MCF 10A (cell line): ENCODE measurements at regions not wholly inside any gene's neighbourhood (a gene's known extent, or its start where the extent isn't known, plus 50 kb on each side); places are given as distances from the start of the nearest gene placed in this dataset.

Experiments used
- BruUV-seq: library from RNA; stranded (reverse); fragments of 400-500 nt; replicated peaks from 2 replicates; lab custom pipeline; 2021; lab: Mats Ljungman, UMichigan
- CTCF ChIA-PET: fragments of 300-600 bp; sonication (Branson Sonifier 250); formaldehyde crosslinking; extraction: SDS; loops from one replicate; lab custom pipeline; 2021; ENCODE audit warnings: antibody characterized with exemption, inconsistent platforms; lab: Yijun Ruan, JAX
- POLR2A ChIA-PET: fragments of 300-600, 350-650 bp; sonication (Branson Sonifier 250); formaldehyde crosslinking; extraction: SDS; loops from one replicate; lab custom pipeline; 2020; ENCODE audit warnings: antibody characterized with exemption, inconsistent platforms; lab: Yijun Ruan, JAX
- DNase-seq: peaks from one replicate; pipeline ENCODE4 v3.0.0-alpha.2; 2018; ENCODE audit not compliant: unreplicated experiment
- H3K27ac Mint-ChIP-seq: one replicate; pipeline ENCODE4 v1.8.0; 2022; ENCODE audit warnings: mild to moderate bottlenecking, low read depth, mixed read lengths; ENCODE audit not compliant: unreplicated experiment
- H3K27me3 Mint-ChIP-seq: one replicate; pipeline ENCODE4 v1.8.0; 2022; ENCODE audit warnings: mixed read lengths; ENCODE audit not compliant: insufficient read depth, unreplicated experiment
- H3K36me3 Mint-ChIP-seq: one replicate; pipeline ENCODE4 v1.8.0; 2022; ENCODE audit warnings: mild to moderate bottlenecking, moderate library complexity, mixed read lengths; ENCODE audit not compliant: insufficient read depth, unreplicated experiment
- H3K4me1 Mint-ChIP-seq: one replicate; pipeline ENCODE4 v1.8.0; 2022; ENCODE audit warnings: mixed read lengths; ENCODE audit not compliant: insufficient read depth, unreplicated experiment
- H3K4me3 Mint-ChIP-seq: one replicate; pipeline ENCODE4 v1.8.0; 2022; ENCODE audit warnings: mild to moderate bottlenecking, moderate library complexity, mixed read lengths; ENCODE audit not compliant: unreplicated experiment
- H3K9me3 Mint-ChIP-seq: one replicate; pipeline ENCODE4 v1.8.0; 2022; ENCODE audit warnings: mixed read lengths; ENCODE audit not compliant: unreplicated experiment
- CTCF ChIP-seq: fragments of 200-600 bp; IDR thresholded peaks from one replicate; pipeline ENCODE4 v1.8.0; 2022; ENCODE audit warnings: antibody characterized with exemption, mild to moderate bottlenecking; ENCODE audit not compliant: unreplicated experiment
- intact Hi-C: fragments of 100-400 bp; cut with micrococcal nuclease; formaldehyde crosslinking; loops from 2 replicates; pipeline ENCODE4 v1.14.1; 2022

- POLR2A ChIA-PET: no interaction called here
- BruUV-seq: no TSS peak
- H3K27ac Mint-ChIP-seq: no peak overlapping the region
- H3K36me3 Mint-ChIP-seq: no peaks in the 10 kb centered on the region
- CTCF ChIA-PET: interaction anchor here (0.7 kb wide), 1 partner anchor 23 kb away, joined by 3 read pairs; no protein-coding TSS in a partner anchor
- TF ChIP-seq CTCF: no peak
- no peaks in the 10 kb centered on the region for H3K27me3 Mint-ChIP-seq
- DNase-seq: no peak
- no peaks in the 10 kb centered on the region for H3K9me3 Mint-ChIP-seq
- no peaks in the 10 kb centered on the region for H3K4me1 Mint-ChIP-seq
- intact Hi-C loops: no loop called here
- H3K4me3 Mint-ChIP-seq: no peak overlapping the region
These were observed 157.5 kb upstream of the RGMA start for GRCh38 chr15:93246266-93247242.

- H3K27ac Mint-ChIP-seq: no peak overlapping the region
- H3K9me3 Mint-ChIP-seq: no peaks in the 10 kb centered on the region
- H3K27me3 Mint-ChIP-seq: no peaks in the 10 kb centered on the region
- no peak for DNase-seq
- no peak overlapping the region for H3K4me3 Mint-ChIP-seq
- intact Hi-C loops: no loop called here
- BruUV-seq: no TSS peak
- no peak for TF ChIP-seq CTCF
- CTCF ChIA-PET: no interaction called here
- POLR2A ChIA-PET: no interaction called here
- no peaks in the 10 kb centered on the region for H3K4me1 Mint-ChIP-seq
- no peaks in the 10 kb centered on the region for H3K36me3 Mint-ChIP-seq
These were observed 156.6 kb upstream of the RGMA start for GRCh38 chr15:93245661-93246042.

GRCh38 chr15:93244696-93245660, 156.0 kb upstream of the RGMA start:
- POLR2A ChIA-PET: no interaction called here
- no peak for TF ChIP-seq CTCF
- H3K4me3 Mint-ChIP-seq: no peak overlapping the region
- CTCF ChIA-PET: no interaction called here
- no peaks in the 10 kb centered on the region for H3K4me1 Mint-ChIP-seq
- no TSS peak for BruUV-seq
- no peaks in the 10 kb centered on the region for H3K36me3 Mint-ChIP-seq
- DNase-seq: no peak
- no peaks in the 10 kb centered on the region for H3K27me3 Mint-ChIP-seq
- intact Hi-C loops: no loop called here
- H3K27ac Mint-ChIP-seq: no peak overlapping the region
- no peaks in the 10 kb centered on the region for H3K9me3 Mint-ChIP-seq

- Mint-ChIP-seq H3K36me3 (no peaks in the 10 kb centered on the region), H3K4me1 (no peaks in the 10 kb centered on the region), H3K27ac (no peak overlapping the region), H3K9me3 (no peaks in the 10 kb centered on the region), H3K27me3 (no peaks in the 10 kb centered on the region), H3K4me3 (no peak overlapping the region)
- CTCF ChIA-PET: no interaction called here
- no TSS peak for BruUV-seq
- intact Hi-C loops: no loop called here
- DNase-seq: no peak
- TF ChIP-seq CTCF: no peak
- POLR2A ChIA-PET: no interaction called here
These were observed 154.6 kb upstream of the RGMA start for GRCh38 chr15:93243573-93243972.
